22Rv1 (cell line): ENCODE measurements at regions not wholly inside any gene's neighbourhood (a gene's known extent, or its start where the extent isn't known, plus 50 kb on each side); places are given as distances from the start of the nearest gene placed in this dataset.

Experiments
- ZFX ChIP-seq: fragments of 450-650 bp; IDR thresholded peaks from 2 replicates; pipeline ENCODE4 v1.6.1; 2017; ENCODE audit warnings: antibody characterized with exemption, borderline replicate concordance
- TF ChIP-seq, protein P1 (sequence below): fragments of 450-650 bp; IDR thresholded peaks from 2 replicates; pipeline ENCODE4 v1.5.1; 2017; ENCODE audit warnings: mild to moderate bottlenecking

DNA sequence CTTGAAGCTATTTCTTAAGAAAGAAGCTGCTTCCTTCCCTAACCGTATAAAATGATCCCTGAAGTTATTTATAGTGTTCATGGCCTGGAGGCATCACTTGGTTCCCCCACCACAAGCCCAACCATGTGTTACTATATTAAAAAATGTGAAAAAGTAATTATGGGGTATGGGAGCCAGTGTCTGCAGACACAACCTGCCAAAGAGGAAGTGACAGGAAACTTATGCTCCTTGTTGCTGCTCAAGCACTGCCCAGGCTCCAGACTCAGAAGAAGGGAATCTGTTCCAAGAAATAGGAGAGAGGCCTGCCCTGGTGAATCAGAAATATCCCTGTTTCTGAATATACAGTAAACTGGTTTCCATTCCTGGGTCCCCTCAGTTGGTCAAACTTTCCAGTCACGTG is 217.2 kb upstream of the BMP4 start:
- TF ChIP-seq, protein P1, sequence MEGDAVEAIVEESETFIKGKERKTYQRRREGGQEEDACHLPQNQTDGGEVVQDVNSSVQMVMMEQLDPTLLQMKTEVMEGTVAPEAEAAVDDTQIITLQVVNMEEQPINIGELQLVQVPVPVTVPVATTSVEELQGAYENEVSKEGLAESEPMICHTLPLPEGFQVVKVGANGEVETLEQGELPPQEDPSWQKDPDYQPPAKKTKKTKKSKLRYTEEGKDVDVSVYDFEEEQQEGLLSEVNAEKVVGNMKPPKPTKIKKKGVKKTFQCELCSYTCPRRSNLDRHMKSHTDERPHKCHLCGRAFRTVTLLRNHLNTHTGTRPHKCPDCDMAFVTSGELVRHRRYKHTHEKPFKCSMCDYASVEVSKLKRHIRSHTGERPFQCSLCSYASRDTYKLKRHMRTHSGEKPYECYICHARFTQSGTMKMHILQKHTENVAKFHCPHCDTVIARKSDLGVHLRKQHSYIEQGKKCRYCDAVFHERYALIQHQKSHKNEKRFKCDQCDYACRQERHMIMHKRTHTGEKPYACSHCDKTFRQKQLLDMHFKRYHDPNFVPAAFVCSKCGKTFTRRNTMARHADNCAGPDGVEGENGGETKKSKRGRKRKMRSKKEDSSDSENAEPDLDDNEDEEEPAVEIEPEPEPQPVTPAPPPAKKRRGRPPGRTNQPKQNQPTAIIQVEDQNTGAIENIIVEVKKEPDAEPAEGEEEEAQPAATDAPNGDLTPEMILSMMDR: no peak
- TF ChIP-seq ZFX: no peak
